ENCODE measurements at regions not wholly inside any gene's neighbourhood (a gene's known extent, or its start where the extent isn't known, plus 50 kb on each side); places are given as distances from the start of the nearest gene placed in this dataset.

DNA sequence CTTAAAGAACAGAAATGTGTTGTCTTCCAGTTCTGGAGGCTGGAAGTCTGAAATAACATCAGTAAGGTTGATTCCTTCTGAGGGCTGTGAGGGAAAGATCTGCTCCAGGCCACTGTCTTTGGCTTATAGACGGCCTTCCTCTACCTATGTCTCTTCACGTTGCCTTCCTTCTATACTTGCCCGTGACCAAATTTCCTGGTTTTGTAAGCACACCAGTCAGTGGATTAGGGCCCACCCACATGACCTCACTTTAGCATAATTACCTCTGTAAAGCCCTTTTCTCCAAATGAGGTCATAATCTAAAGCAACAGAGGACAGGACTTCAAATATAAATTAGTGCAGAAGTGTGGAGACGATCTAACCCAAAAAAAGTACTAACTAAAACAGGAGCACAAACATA, 231.6 kb downstream of the NRIP1 start:
- TF ChIP-seq, protein P1, sequence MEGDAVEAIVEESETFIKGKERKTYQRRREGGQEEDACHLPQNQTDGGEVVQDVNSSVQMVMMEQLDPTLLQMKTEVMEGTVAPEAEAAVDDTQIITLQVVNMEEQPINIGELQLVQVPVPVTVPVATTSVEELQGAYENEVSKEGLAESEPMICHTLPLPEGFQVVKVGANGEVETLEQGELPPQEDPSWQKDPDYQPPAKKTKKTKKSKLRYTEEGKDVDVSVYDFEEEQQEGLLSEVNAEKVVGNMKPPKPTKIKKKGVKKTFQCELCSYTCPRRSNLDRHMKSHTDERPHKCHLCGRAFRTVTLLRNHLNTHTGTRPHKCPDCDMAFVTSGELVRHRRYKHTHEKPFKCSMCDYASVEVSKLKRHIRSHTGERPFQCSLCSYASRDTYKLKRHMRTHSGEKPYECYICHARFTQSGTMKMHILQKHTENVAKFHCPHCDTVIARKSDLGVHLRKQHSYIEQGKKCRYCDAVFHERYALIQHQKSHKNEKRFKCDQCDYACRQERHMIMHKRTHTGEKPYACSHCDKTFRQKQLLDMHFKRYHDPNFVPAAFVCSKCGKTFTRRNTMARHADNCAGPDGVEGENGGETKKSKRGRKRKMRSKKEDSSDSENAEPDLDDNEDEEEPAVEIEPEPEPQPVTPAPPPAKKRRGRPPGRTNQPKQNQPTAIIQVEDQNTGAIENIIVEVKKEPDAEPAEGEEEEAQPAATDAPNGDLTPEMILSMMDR (IDR thresholded peaks at IDR 0.05; ENCODE audit: low read depth, low read length), result no peak
- no peak for DNase-seq (ENCODE audit: low read depth, low spot score)
- no peak overlapping the region for H3K4me3 ChIP-seq (ENCODE audit: low read depth, low read length)
- in situ Hi-C loops (cut with HindIII; ENCODE audit: low sequenced_read_pairs), result no loop called here

DNA sequence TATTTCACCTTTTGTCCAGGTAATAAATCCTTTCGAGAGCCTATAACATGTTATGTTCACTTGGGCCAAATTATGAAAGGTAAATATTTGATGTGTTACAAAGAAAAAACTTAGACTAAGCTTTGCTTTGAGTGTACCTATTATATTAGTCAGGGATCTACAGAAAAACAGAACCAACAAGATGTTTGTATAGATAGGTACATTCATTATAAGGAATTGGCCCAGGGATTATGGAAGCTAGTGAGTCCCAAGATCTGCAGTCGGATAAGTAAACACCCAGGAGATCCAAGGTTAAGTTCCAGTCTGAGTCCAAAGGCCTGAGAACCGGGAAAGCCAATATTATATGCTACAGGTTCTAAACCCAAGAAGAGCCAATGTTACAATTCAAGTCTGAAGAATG, 234.5 kb downstream of the NRIP1 start:
- TF ChIP-seq, protein P1 (IDR thresholded peaks at IDR 0.05; ENCODE audit: low read depth, low read length), result no peak
- in situ Hi-C loops (cut with HindIII; ENCODE audit: low sequenced_read_pairs), result no loop called here
- no peak for DNase-seq (ENCODE audit: low read depth, low spot score)
- no peak overlapping the region for H3K4me3 ChIP-seq (ENCODE audit: low read depth, low read length)

- H3K4me3 ChIP-seq (ENCODE audit: low read depth, low read length), result no peak overlapping the region
- no peak for DNase-seq (ENCODE audit: low read depth, low spot score)
- TF ChIP-seq, protein P1 (IDR thresholded peaks at IDR 0.05; ENCODE audit: low read depth, low read length), result no peak
- in situ Hi-C loops (cut with HindIII; ENCODE audit: low sequenced_read_pairs), result no loop called here
Observed at GRCh38 chr21:14829685-14830084, 235.1 kb downstream of the NRIP1 start.

- no peak for DNase-seq (ENCODE audit: low read depth, low spot score)
- TF ChIP-seq, protein P1 (IDR thresholded peaks at IDR 0.05; ENCODE audit: low read depth, low read length), result no peak
- in situ Hi-C loops (cut with HindIII; ENCODE audit: low sequenced_read_pairs), result no loop called here
- no peak overlapping the region for H3K4me3 ChIP-seq (ENCODE audit: low read depth, low read length)
Observed at GRCh38 chr21:14827468-14827867, 237.3 kb downstream of the NRIP1 start.

GRCh38 chr21:14826630-14827029, 238.2 kb downstream of the NRIP1 start:
- no peak overlapping the region for H3K4me3 ChIP-seq (ENCODE audit: low read depth, low read length)
- in situ Hi-C loops (cut with HindIII; ENCODE audit: low sequenced_read_pairs), result no loop called here
- TF ChIP-seq, protein P1 (IDR thresholded peaks at IDR 0.05; ENCODE audit: low read depth, low read length), result no peak
- DNase-seq (ENCODE audit: low read depth, low spot score), result no peak

DNA sequence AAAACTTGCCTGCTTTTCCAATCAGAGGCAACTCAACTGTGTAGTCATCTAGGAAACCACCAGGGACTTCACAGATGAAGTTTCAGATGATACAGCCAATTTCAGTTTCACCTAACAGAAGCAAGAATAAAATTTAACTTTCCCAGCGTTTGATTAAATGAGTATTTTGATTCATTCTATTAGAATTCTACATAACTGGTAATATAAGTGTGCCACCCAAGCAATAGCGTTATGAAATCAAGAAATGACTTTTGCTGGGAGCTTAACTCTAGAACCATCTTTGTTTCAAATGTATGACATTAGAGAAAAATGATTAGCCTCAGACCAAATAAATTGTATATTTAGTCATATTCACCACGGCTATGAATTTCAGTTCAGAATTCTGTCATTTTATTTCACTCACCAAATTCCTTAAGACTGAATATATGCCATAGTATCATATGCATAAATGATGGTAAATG, 239.3 kb downstream of the NRIP1 start:
- H3K4me3 ChIP-seq (ENCODE audit: low read depth, low read length), result no peak overlapping the region
- no peak for DNase-seq (ENCODE audit: low read depth, low spot score)
- TF ChIP-seq, protein P1 (IDR thresholded peaks at IDR 0.05; ENCODE audit: low read depth, low read length), result no peak
- in situ Hi-C loops (cut with HindIII; ENCODE audit: low sequenced_read_pairs), result no loop called here

DNA sequence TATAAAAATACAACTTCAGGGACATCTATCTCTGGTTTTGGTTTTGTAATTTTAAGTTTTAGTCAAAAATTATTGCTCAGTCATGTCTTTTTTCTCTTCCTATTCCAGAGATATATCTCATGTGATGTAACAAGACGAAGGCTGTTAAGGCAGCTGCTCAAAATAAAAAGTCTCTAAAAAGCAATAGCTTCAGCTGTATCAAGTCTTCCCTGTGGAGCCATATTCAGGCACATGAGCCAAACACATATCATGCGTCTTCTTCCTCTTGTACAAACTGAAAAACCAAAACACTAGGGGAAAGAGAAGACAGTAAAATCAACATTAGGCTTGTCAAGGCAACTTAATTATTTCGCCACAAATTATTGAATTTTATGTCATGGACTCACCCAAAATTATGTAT, 240.7 kb downstream of the NRIP1 start:
- in situ Hi-C loops (cut with HindIII; ENCODE audit: low sequenced_read_pairs), result no loop called here
- TF ChIP-seq, protein P1 (IDR thresholded peaks at IDR 0.05; ENCODE audit: low read depth, low read length), result no peak
- H3K4me3 ChIP-seq (ENCODE audit: low read depth, low read length), result no peak overlapping the region
- DNase-seq (ENCODE audit: low read depth, low spot score), result no peak
